ENCODE measurements at regions not wholly inside any gene's neighbourhood (a gene's known extent, or its start where the extent isn't known, plus 50 kb on each side); places are given as distances from the start of the nearest gene placed in this dataset.
"Not testable (repeated sequence)": the region's sequence is repeated elsewhere in the genome, so short reads cannot be mapped to it uniquely, and the experiment has no call there.

- 84% methylated on average over 3 of the region's 3 CpGs for WGBS (ENCODE audit: insufficient coverage)
- H3K27me3 Mint-ChIP-seq (ENCODE audit: low read depth in 2 of 2), result peaks cover 16 to 20% of the 10 kb centered on the region in 2 donors
- no peaks in the 10 kb centered on the region for H3K9me3 Mint-ChIP-seq
These were observed 139.0 kb upstream of the ADCY1 start for GRCh38 chr7:45435131-45435530.

DNA sequence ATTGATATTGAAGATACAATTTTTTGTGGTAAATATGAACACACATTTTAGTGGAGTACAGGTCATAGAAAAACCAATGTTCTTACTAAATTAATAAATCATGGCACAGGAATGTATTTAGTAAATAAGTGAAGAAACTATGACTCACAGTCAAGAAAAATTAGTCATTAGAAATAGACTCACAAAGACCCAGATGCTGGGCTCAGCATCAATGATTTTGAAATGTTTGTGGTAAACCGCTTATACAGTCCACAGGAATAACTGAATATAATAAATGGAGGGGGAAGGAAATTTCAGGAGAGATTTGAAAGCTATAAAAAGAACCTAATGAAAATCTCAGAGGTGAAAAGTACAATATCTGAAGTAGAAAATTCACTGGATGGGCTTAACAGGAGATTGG, 138.3 kb upstream of the ADCY1 start:
- Histone ChIP-seq H3K4me3 (ENCODE audit: low read length) (no peak overlapping the region), H3K27me3 (ENCODE audit: control insufficient read depth, insufficient read depth, low read length) (no peaks in the 10 kb centered on the region), H3K27ac (ENCODE audit: low read length) (no peak overlapping the region), H3K9me3 (ENCODE audit: control insufficient read depth, insufficient read depth, low read length) (no peaks in the 10 kb centered on the region), H3K36me3 (ENCODE audit: control insufficient read depth, insufficient read depth, low read length) (no peaks in the 10 kb centered on the region), H3K4me1 (ENCODE audit: control insufficient read depth, insufficient read depth, low read length) (no peaks in the 10 kb centered on the region)
- DNase-seq (no peak), ATAC-seq (no peak)
- intact Hi-C loops (cut with micrococcal nuclease), result no loop called here
- no peak for TF ChIP-seq CTCF (IDR thresholded peaks at IDR 0.05)
- Mint-ChIP-seq H3K4me3 (no peak overlapping the region), H3K4me1 (no peaks in the 10 kb centered on the region), H3K36me3 (no peaks in the 10 kb centered on the region), H3K27ac (no peak overlapping the region), H3K27me3 (ENCODE audit: low read depth in 2 of 2) (peaks cover 16 to 25% of the 10 kb centered on the region in 2 donors), H3K9me3 (no peaks in the 10 kb centered on the region)
- WGBS (ENCODE audit: insufficient coverage), result 100% methylated on average over 1 of the region's 1 CpG

More at GRCh38 chr7:45435131-45435530, 139.0 kb upstream of the ADCY1 start:
- Histone ChIP-seq H3K4me3 (ENCODE audit: low read length) (no peak overlapping the region), H3K36me3 (ENCODE audit: control insufficient read depth, insufficient read depth, low read length) (no peaks in the 10 kb centered on the region), H3K4me1 (ENCODE audit: control insufficient read depth, insufficient read depth, low read length) (no peaks in the 10 kb centered on the region), H3K9me3 (ENCODE audit: control insufficient read depth, insufficient read depth, low read length) (no peaks in the 10 kb centered on the region), H3K27me3 (ENCODE audit: control insufficient read depth, insufficient read depth, low read length) (no peaks in the 10 kb centered on the region), H3K27ac (ENCODE audit: low read length) (no peak overlapping the region)
- no peak for DNase-seq
- H3K27ac Mint-ChIP-seq, result no peak overlapping the region
- no peaks in the 10 kb centered on the region for H3K4me1 Mint-ChIP-seq
- no peaks in the 10 kb centered on the region for H3K36me3 Mint-ChIP-seq
- H3K4me3 Mint-ChIP-seq, result no peak overlapping the region
- no peak for ATAC-seq
- TF ChIP-seq CTCF (IDR thresholded peaks at IDR 0.05), result no peak
- intact Hi-C loops (cut with micrococcal nuclease), result no loop called here

GRCh38 chr7:45440776-45441175, 133.4 kb upstream of the ADCY1 start:
- H3K36me3 Mint-ChIP-seq; DNase-seq; H3K9me3 Mint-ChIP-seq; ATAC-seq; intact Hi-C loops (cut with micrococcal nuclease); H3K4me3 ChIP-seq (ENCODE audit: low read length); H3K4me1 ChIP-seq (ENCODE audit: control insufficient read depth, insufficient read depth, low read length); H3K4me1 Mint-ChIP-seq; H3K27me3 ChIP-seq (ENCODE audit: control insufficient read depth, insufficient read depth, low read length); H3K4me3 Mint-ChIP-seq; H3K36me3 ChIP-seq (ENCODE audit: control insufficient read depth, insufficient read depth, low read length); H3K9me3 ChIP-seq (ENCODE audit: control insufficient read depth, insufficient read depth, low read length); H3K27ac ChIP-seq (ENCODE audit: low read length); H3K27ac Mint-ChIP-seq: not testable (repeated sequence)
- peaks cover 14 to 27% of the 10 kb centered on the region in 2 donors for H3K27me3 Mint-ChIP-seq (ENCODE audit: low read depth in 2 of 2)
- WGBS (ENCODE audit: insufficient coverage), result 86% methylated on average over 1 of the region's 1 CpG

GRCh38 chr7:45443263-45443662, 130.9 kb upstream of the ADCY1 start:
- Mint-ChIP-seq H3K36me3 (no peaks in the 10 kb centered on the region), H3K27me3 (ENCODE audit: low read depth in 2 of 2) (peaks cover 20 to 39% of the 10 kb centered on the region in 2 donors), H3K9me3 (no peaks in the 10 kb centered on the region), H3K4me3 (no peak overlapping the region), H3K27ac (no peak overlapping the region), H3K4me1 (no peaks in the 10 kb centered on the region)
- Histone ChIP-seq H3K4me3 (ENCODE audit: low read length) (no peak overlapping the region), H3K27ac (ENCODE audit: low read length) (no peak overlapping the region), H3K36me3 (ENCODE audit: control insufficient read depth, insufficient read depth, low read length) (no peaks in the 10 kb centered on the region), H3K4me1 (ENCODE audit: control insufficient read depth, insufficient read depth, low read length) (no peaks in the 10 kb centered on the region), H3K9me3 (ENCODE audit: control insufficient read depth, insufficient read depth, low read length) (no peaks in the 10 kb centered on the region), H3K27me3 (ENCODE audit: control insufficient read depth, insufficient read depth, low read length) (no peaks in the 10 kb centered on the region)
- intact Hi-C loops (cut with micrococcal nuclease), result no loop called here
- ATAC-seq, result no peak
- 47% methylated on average over 1 of the region's 1 CpG for WGBS (ENCODE audit: insufficient coverage)
- DNase-seq, result no peak
- TF ChIP-seq CTCF (IDR thresholded peaks at IDR 0.05), result no peak

All from natural killer cell (primary cell).